ENCODE measurements at regions not wholly inside any gene's neighbourhood (a gene's known extent, or its start where the extent isn't known, plus 50 kb on each side); places are given as distances from the start of the nearest gene placed in this dataset.

DNA sequence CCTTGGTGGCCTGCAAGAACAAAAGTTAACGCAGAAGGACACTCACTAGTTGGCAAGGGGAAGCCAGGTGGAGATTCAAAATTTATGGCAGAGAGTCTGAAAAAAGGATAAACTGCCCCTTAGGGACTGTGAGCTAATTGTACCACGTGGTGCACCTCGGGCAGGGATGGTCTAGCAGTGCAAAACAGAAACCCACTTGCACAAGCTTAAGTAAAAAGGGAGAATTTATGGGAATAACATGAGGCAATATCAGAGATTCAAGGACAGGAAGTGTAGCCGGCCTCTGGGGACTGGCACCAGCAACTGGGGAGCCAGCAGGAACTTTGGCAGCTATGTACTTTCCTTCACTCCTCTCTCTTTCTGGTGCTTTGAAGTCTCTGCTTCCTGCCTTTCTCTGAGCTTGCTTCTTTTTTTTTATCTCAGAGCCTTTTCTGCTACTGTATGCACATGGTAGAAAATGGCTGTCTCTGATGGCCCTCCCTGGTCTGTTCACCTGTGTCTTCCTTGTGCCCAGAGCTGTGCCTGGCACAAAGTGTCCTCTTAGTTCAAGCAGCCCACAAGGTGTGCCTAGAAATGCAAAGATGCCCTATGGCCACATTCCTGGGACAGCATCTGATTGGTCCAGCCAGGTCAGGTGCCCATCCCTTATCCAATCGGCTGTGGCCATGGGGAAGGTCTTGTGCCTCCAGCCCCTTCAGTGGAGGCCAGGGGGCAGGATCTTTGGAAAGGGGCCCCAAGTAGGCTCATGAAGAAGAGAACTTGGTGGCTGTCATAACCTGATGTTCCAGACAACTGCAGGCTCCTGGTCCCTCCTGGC lies 114.8 kb upstream of the ATP6AP2 start:
- Mint-ChIP-seq H3K4me1 (ENCODE audit: low read depth) (peaks cover 25% of the 10 kb centered on the region), H3K27ac (no peak overlapping the region), H3K36me3 (ENCODE audit: low read depth) (no peaks in the 10 kb centered on the region), H3K27me3 (no peaks in the 10 kb centered on the region), H3K9me3 (no peaks in the 10 kb centered on the region), H3K4me3 (no peak overlapping the region)
- Histone ChIP-seq H3K4me3 (ENCODE audit: low read length) (no peak overlapping the region), H3K4me1 (ENCODE audit: insufficient read depth, low read length) (peaks cover 18% of the 10 kb centered on the region), H3K27me3 (ENCODE audit: control insufficient read depth in 1 of 2, insufficient read depth in 2 of 2, low read length in 2 of 2) (no peaks in the 10 kb centered on the region), H3K9me3 (ENCODE audit: control insufficient read depth in 1 of 2, insufficient read depth in 1 of 2, low read length in 2 of 2) (no peaks in the 10 kb centered on the region), H3K27ac (ENCODE audit: low read depth in 1 of 2, low read length in 2 of 2) (no peak overlapping the region), H3K36me3 (ENCODE audit: insufficient read depth, low read length) (no peaks in the 10 kb centered on the region)
- DNase-seq (peak in 1 of 14 experiments; percentile 12), ATAC-seq (ENCODE audit: poor library complexity) (peak; percentile 39)
- ChIA-PET POLR2A (no interaction called here), CTCF (no interaction called here)
- TF ChIP-seq, protein P1, sequence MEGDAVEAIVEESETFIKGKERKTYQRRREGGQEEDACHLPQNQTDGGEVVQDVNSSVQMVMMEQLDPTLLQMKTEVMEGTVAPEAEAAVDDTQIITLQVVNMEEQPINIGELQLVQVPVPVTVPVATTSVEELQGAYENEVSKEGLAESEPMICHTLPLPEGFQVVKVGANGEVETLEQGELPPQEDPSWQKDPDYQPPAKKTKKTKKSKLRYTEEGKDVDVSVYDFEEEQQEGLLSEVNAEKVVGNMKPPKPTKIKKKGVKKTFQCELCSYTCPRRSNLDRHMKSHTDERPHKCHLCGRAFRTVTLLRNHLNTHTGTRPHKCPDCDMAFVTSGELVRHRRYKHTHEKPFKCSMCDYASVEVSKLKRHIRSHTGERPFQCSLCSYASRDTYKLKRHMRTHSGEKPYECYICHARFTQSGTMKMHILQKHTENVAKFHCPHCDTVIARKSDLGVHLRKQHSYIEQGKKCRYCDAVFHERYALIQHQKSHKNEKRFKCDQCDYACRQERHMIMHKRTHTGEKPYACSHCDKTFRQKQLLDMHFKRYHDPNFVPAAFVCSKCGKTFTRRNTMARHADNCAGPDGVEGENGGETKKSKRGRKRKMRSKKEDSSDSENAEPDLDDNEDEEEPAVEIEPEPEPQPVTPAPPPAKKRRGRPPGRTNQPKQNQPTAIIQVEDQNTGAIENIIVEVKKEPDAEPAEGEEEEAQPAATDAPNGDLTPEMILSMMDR (IDR thresholded peaks at IDR 0.05): no peak
- intact Hi-C loops (cut with DNase I, micrococcal nuclease): no loop called here

GRCh38 chrX:40462795-40463194 lies 118.0 kb upstream of the ATP6AP2 start:
- ChIA-PET CTCF (no interaction called here), POLR2A (interaction anchor here (0.7 kb wide), 1 partner anchor 10 kb away, joined by 3 read pairs; no protein-coding TSS in a partner anchor)
- Histone ChIP-seq H3K27ac (ENCODE audit: low read depth in 1 of 2, low read length in 2 of 2) (no peak overlapping the region), H3K4me3 (ENCODE audit: low read length) (no peak overlapping the region), H3K4me1 (ENCODE audit: insufficient read depth, low read length) (peaks cover 11% of the 10 kb centered on the region), H3K27me3 (ENCODE audit: control insufficient read depth in 1 of 2, insufficient read depth in 2 of 2, low read length in 2 of 2) (no peaks in the 10 kb centered on the region), H3K9me3 (ENCODE audit: control insufficient read depth in 1 of 2, insufficient read depth in 1 of 2, low read length in 2 of 2) (no peaks in the 10 kb centered on the region), H3K36me3 (ENCODE audit: insufficient read depth, low read length) (no peaks in the 10 kb centered on the region)
- Mint-ChIP-seq H3K9me3 (no peaks in the 10 kb centered on the region), H3K27me3 (no peaks in the 10 kb centered on the region), H3K36me3 (ENCODE audit: low read depth) (no peaks in the 10 kb centered on the region), H3K27ac (no peak overlapping the region), H3K4me3 (no peak overlapping the region), H3K4me1 (ENCODE audit: low read depth) (peaks cover 16% of the 10 kb centered on the region)
- intact Hi-C loops (cut with DNase I, micrococcal nuclease): no loop called here
- ATAC-seq (ENCODE audit: poor library complexity): no peak
- no peak for DNase-seq
- TF ChIP-seq, protein P1 (IDR thresholded peaks at IDR 0.05): no peak

GRCh38 chrX:40460926-40461325 lies 119.8 kb upstream of the ATP6AP2 start:
- intact Hi-C loops (cut with DNase I, micrococcal nuclease): no loop called here

More at GRCh38 chrX:40460926-40461325, 119.8 kb upstream of the ATP6AP2 start:
- Histone ChIP-seq H3K9me3 (ENCODE audit: control insufficient read depth in 1 of 2, insufficient read depth in 1 of 2, low read length in 2 of 2) (no peaks in the 10 kb centered on the region), H3K4me1 (ENCODE audit: insufficient read depth, low read length) (peaks cover 4% of the 10 kb centered on the region), H3K27ac (ENCODE audit: low read depth in 1 of 2, low read length in 2 of 2) (no peak overlapping the region), H3K36me3 (ENCODE audit: insufficient read depth, low read length) (no peaks in the 10 kb centered on the region), H3K4me3 (ENCODE audit: low read length) (no peak overlapping the region), H3K27me3 (ENCODE audit: control insufficient read depth in 1 of 2, insufficient read depth in 2 of 2, low read length in 2 of 2) (no peaks in the 10 kb centered on the region)
- Mint-ChIP-seq H3K27me3 (no peaks in the 10 kb centered on the region), H3K9me3 (no peaks in the 10 kb centered on the region), H3K36me3 (ENCODE audit: low read depth) (no peaks in the 10 kb centered on the region), H3K27ac (no peak overlapping the region), H3K4me3 (no peak overlapping the region), H3K4me1 (ENCODE audit: low read depth) (peaks cover 10% of the 10 kb centered on the region)
- DNase-seq (no peak), ATAC-seq (ENCODE audit: poor library complexity) (no peak)
- POLR2A ChIA-PET: no interaction called here
- TF ChIP-seq, protein P1 (IDR thresholded peaks at IDR 0.05): no peak
- CTCF ChIA-PET: no interaction called here
